HUES64 (cell line): ENCODE measurements at regions not wholly inside any gene's neighbourhood (a gene's known extent, or its start where the extent isn't known, plus 50 kb on each side); places are given as distances from the start of the nearest gene placed in this dataset.

ENCODE experiments used
- H3K27ac ChIP-seq: 2 replicates; pipeline ENCODE4 v1.7.0; 2013; ENCODE audit warnings: low read depth, low read length, inconsistent platforms
- H3K27me3 ChIP-seq: 2 replicates; pipeline ENCODE4 v1.6.1; 2013; ENCODE audit warnings: mild to moderate bottlenecking, low read length; ENCODE audit not compliant: insufficient read depth
- H3K36me3 ChIP-seq: 2 replicates; pipeline ENCODE4 v1.6.1; 2013; ENCODE audit warnings: mild to moderate bottlenecking, low read length; ENCODE audit not compliant: insufficient read depth
- H3K4me1 ChIP-seq: 2 replicates; pipeline ENCODE4 v1.6.1; 2013; ENCODE audit warnings: mild to moderate bottlenecking, low read length, moderate library complexity; ENCODE audit not compliant: insufficient read depth
- H3K4me3 ChIP-seq: 2 replicates; pipeline ENCODE4 v1.5.1; 2013; ENCODE audit warnings: mild to moderate bottlenecking, low read length, moderate library complexity
- H3K9ac ChIP-seq: 2 replicates; pipeline ENCODE4 v1.6.1; 2013; ENCODE audit warnings: mild to moderate bottlenecking, low read depth, low read length
- H3K9me3 ChIP-seq: 2 replicates; pipeline ENCODE4 v1.6.1; 2013; ENCODE audit warnings: low read depth, low read length; ENCODE audit not compliant: insufficient read depth
- WGBS: fragments of 150-250, 120-280 bp; methylation state at CpG from one replicate; pipeline ENCODE4 v1.1.7; 2013; ENCODE audit warnings: missing lambda C conversion rate; 5-methylcytosine and 5-hydroxymethylcytosine counted together

GRCh38 chrX:149275836-149276235 is 229.3 kb downstream of the IDS start:
- Histone ChIP-seq H3K4me3 (no peak overlapping the region), H3K4me1 (no peaks in the 10 kb centered on the region), H3K9me3 (no peaks in the 10 kb centered on the region), H3K27ac (no peak overlapping the region), H3K36me3 (no peaks in the 10 kb centered on the region), H3K9ac (no peak overlapping the region), H3K27me3 (no peaks in the 10 kb centered on the region)
- WGBS: 41% methylated on average over 2 of the region's 2 CpGs

- H3K9me3 ChIP-seq: no peaks in the 10 kb centered on the region
- H3K4me3 ChIP-seq: no peak overlapping the region
Measured at GRCh38 chrX:149274516-149275105, 230.5 kb downstream of the IDS start.

GRCh38 chrX:149272690-149273463 is 232.2 kb downstream of the IDS start:
- H3K4me3 ChIP-seq: no peak overlapping the region
- no peak overlapping the region for H3K9ac ChIP-seq
- no peak overlapping the region for H3K27ac ChIP-seq
- no peaks in the 10 kb centered on the region for H3K4me1 ChIP-seq
- H3K27me3 ChIP-seq: no peaks in the 10 kb centered on the region
- WGBS: 96% methylated on average over 8 of the region's 10 CpGs
- no peaks in the 10 kb centered on the region for H3K36me3 ChIP-seq
- H3K9me3 ChIP-seq: no peaks in the 10 kb centered on the region

More at GRCh38 chrX:149274516-149275105, 230.5 kb downstream of the IDS start:
- 87% methylated on average over 4 of the region's 4 CpGs for WGBS
- Histone ChIP-seq H3K27me3 (no peaks in the 10 kb centered on the region), H3K4me1 (no peaks in the 10 kb centered on the region), H3K27ac (no peak overlapping the region), H3K9ac (no peak overlapping the region), H3K36me3 (no peaks in the 10 kb centered on the region)

GRCh38 chrX:149267878-149268813 is 237.0 kb downstream of the IDS start:
- Histone ChIP-seq H3K4me1 (no peaks in the 10 kb centered on the region), H3K4me3 (no peak overlapping the region), H3K9ac (no peak overlapping the region), H3K27me3 (no peaks in the 10 kb centered on the region), H3K27ac (no peak overlapping the region), H3K36me3 (no peaks in the 10 kb centered on the region), H3K9me3 (no peaks in the 10 kb centered on the region)
- WGBS: 86% methylated on average over 5 of the region's 6 CpGs

- Histone ChIP-seq H3K9ac (no peak overlapping the region), H3K4me1 (no peaks in the 10 kb centered on the region), H3K9me3 (no peaks in the 10 kb centered on the region), H3K36me3 (no peaks in the 10 kb centered on the region), H3K27ac (no peak overlapping the region), H3K4me3 (no peak overlapping the region), H3K27me3 (no peaks in the 10 kb centered on the region)
- no CpG with 5 or more reads among the region's 1 CpG for WGBS
Measured at GRCh38 chrX:149262086-149262485, 243.0 kb downstream of the IDS start.

GRCh38 chrX:149259241-149259640 is 245.9 kb downstream of the IDS start:
- Histone ChIP-seq H3K36me3 (no peaks in the 10 kb centered on the region), H3K9ac (no peak overlapping the region), H3K9me3 (no peaks in the 10 kb centered on the region), H3K4me3 (no peak overlapping the region), H3K27me3 (no peaks in the 10 kb centered on the region), H3K4me1 (no peaks in the 10 kb centered on the region), H3K27ac (no peak overlapping the region)
- WGBS: no CpG with 5 or more reads among the region's 2 CpGs

- Histone ChIP-seq H3K4me1 (no peaks in the 10 kb centered on the region), H3K4me3 (no peak overlapping the region), H3K9ac (no peak overlapping the region), H3K36me3 (no peaks in the 10 kb centered on the region), H3K9me3 (no peaks in the 10 kb centered on the region), H3K27ac (no peak overlapping the region), H3K27me3 (no peaks in the 10 kb centered on the region)
- WGBS: 87% methylated on average over 1 of the region's 1 CpG
Measured at GRCh38 chrX:149255860-149256259, 249.2 kb downstream of the IDS start.

GRCh38 chrX:149248073-149248625 is 257.0 kb downstream of the IDS start:
- H3K9me3 ChIP-seq: no peaks in the 10 kb centered on the region
- H3K36me3 ChIP-seq: no peaks in the 10 kb centered on the region
- H3K9ac ChIP-seq: no peak overlapping the region
- no peak overlapping the region for H3K4me3 ChIP-seq
- H3K27me3 ChIP-seq: no peaks in the 10 kb centered on the region
- no peaks in the 10 kb centered on the region for H3K4me1 ChIP-seq
- WGBS: 96% methylated on average over 2 of the region's 3 CpGs
- H3K27ac ChIP-seq: no peak overlapping the region

GRCh38 chrX:149230689-149231088 is 274.4 kb downstream of the IDS start:
- Histone ChIP-seq H3K9ac (no peak overlapping the region), H3K4me3 (no peak overlapping the region), H3K27ac (no peak overlapping the region), H3K27me3 (no peaks in the 10 kb centered on the region), H3K4me1 (no peaks in the 10 kb centered on the region), H3K36me3 (no peaks in the 10 kb centered on the region), H3K9me3 (no peaks in the 10 kb centered on the region)
- WGBS: 92% methylated on average over 2 of the region's 2 CpGs

GRCh38 chrX:149223854-149224253 is 281.3 kb downstream of the IDS start:
- Histone ChIP-seq H3K27me3 (no peaks in the 10 kb centered on the region), H3K36me3 (no peaks in the 10 kb centered on the region), H3K4me3 (no peak overlapping the region), H3K27ac (no peak overlapping the region), H3K4me1 (no peaks in the 10 kb centered on the region), H3K9ac (no peak overlapping the region), H3K9me3 (no peaks in the 10 kb centered on the region)
- WGBS: 88% methylated on average over 2 of the region's 2 CpGs

GRCh38 chrX:149222040-149222439 is 283.1 kb downstream of the IDS start:
- no peak overlapping the region for H3K9ac ChIP-seq
- no peak overlapping the region for H3K27ac ChIP-seq
- H3K36me3 ChIP-seq: no peaks in the 10 kb centered on the region
- no peaks in the 10 kb centered on the region for H3K27me3 ChIP-seq
- H3K4me1 ChIP-seq: no peaks in the 10 kb centered on the region
- no peak overlapping the region for H3K4me3 ChIP-seq
- WGBS: 83% methylated on average over 1 of the region's 1 CpG
- no peaks in the 10 kb centered on the region for H3K9me3 ChIP-seq
